Neutrophil (primary cell): ENCODE measurements at regions not wholly inside any gene's neighbourhood (a gene's known extent, or its start where the extent isn't known, plus 50 kb on each side); places are given as distances from the start of the nearest gene placed in this dataset.

Source experiments
- H3K27ac ChIP-seq: fragments of 200-600 bp; sonication (generic); 2 replicates; pipeline ENCODE4 v1.5.1; 2016; ENCODE audit warnings: mild to moderate bottlenecking, moderate library complexity
- H3K27me3 ChIP-seq: fragments of 200-600 bp; sonication (generic); 2 replicates; pipeline ENCODE4 v1.6.0; 2016; ENCODE audit warnings: mild to moderate bottlenecking
- H3K36me3 ChIP-seq: fragments of 200-600 bp; sonication (generic); 2 replicates; pipeline ENCODE4 v1.5.1; 2017
- H3K4me1 ChIP-seq, 2 experiments: fragments of 200-600 bp in 1 of 2; sonication (generic) in 1 of 2; 1 replicate in 1 of 2; 2 replicates in 1 of 2; pipeline versions ENCODE4 v1.5.1 to v1.6.1; 2013 to 2016; ENCODE audit warnings: low read depth in 1 of 2, low read length in 1 of 2, mild to moderate bottlenecking in 1 of 2, moderate library complexity in 1 of 2; ENCODE audit not compliant: control insufficient read depth in 1 of 2, insufficient read depth in 1 of 2
- H3K4me3 ChIP-seq, 2 experiments: fragments of 200-600 bp in 1 of 2; sonication (generic) in 1 of 2; 1 replicate in 1 of 2; 2 replicates in 1 of 2; pipeline ENCODE4 v1.5.1; 2013 to 2016; ENCODE audit warnings: low read depth in 1 of 2, low read length in 1 of 2, mild to moderate bottlenecking in 1 of 2, moderate library complexity in 1 of 2
- H3K9me3 ChIP-seq: fragments of 200-600 bp; sonication (generic); 2 replicates; pipeline ENCODE4 v1.5.1; 2016
- TF ChIP-seq, protein P1 (sequence below): fragments of 200-600 bp; sonication (generic); IDR thresholded peaks from 2 replicates; pipeline ENCODE4 v1.5.1; 2016; ENCODE audit warnings: antibody characterized with exemption

- no peaks in the 10 kb centered on the region for H3K27me3 ChIP-seq
- no peaks in the 10 kb centered on the region for H3K9me3 ChIP-seq
- no peaks in the 10 kb centered on the region for H3K4me1 ChIP-seq
- TF ChIP-seq, protein P1, sequence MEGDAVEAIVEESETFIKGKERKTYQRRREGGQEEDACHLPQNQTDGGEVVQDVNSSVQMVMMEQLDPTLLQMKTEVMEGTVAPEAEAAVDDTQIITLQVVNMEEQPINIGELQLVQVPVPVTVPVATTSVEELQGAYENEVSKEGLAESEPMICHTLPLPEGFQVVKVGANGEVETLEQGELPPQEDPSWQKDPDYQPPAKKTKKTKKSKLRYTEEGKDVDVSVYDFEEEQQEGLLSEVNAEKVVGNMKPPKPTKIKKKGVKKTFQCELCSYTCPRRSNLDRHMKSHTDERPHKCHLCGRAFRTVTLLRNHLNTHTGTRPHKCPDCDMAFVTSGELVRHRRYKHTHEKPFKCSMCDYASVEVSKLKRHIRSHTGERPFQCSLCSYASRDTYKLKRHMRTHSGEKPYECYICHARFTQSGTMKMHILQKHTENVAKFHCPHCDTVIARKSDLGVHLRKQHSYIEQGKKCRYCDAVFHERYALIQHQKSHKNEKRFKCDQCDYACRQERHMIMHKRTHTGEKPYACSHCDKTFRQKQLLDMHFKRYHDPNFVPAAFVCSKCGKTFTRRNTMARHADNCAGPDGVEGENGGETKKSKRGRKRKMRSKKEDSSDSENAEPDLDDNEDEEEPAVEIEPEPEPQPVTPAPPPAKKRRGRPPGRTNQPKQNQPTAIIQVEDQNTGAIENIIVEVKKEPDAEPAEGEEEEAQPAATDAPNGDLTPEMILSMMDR: no peak
- H3K27ac ChIP-seq: no peak overlapping the region
- no peaks in the 10 kb centered on the region for H3K36me3 ChIP-seq
- H3K4me3 ChIP-seq: no peak overlapping the region
These were observed 1212.6 kb downstream of the SLITRK5 start for GRCh38 chr13:88883741-88884140.

DNA sequence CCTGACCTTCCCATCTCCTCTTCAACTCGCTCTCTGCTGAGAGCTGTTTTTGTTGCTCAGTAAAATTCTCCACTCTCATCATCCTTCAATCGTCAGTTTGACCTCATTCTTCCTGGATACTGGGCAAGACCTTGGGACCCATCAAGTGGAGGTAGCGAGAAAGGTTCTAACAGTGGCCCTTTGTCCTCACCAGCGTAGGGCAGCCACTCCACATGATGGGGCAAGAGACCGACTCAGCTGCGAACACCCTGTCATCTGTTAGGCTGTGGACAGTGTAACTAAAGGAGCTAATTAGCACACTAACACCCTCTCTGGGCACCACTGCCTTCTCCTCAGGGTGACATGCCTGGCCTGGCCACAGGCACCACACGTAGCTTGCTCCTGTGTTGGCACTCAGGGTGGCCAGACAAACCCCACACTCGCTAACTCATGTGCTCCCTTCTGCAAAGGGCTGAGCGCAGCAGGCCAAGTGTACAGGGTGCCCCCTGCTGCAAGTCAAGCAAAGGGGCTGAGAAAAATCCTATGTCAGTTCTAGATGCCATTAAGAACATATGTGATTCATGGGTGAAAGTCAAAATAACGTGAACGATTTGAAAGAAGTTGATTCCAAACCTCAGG is 1216.0 kb downstream of the SLITRK5 start:
- Histone ChIP-seq H3K36me3 (no peaks in the 10 kb centered on the region), H3K9me3 (no peaks in the 10 kb centered on the region), H3K4me3 (no peak overlapping the region), H3K27me3 (no peaks in the 10 kb centered on the region), H3K27ac (no peak overlapping the region), H3K4me1 (no peaks in the 10 kb centered on the region)
- TF ChIP-seq, protein P1: no peak

DNA sequence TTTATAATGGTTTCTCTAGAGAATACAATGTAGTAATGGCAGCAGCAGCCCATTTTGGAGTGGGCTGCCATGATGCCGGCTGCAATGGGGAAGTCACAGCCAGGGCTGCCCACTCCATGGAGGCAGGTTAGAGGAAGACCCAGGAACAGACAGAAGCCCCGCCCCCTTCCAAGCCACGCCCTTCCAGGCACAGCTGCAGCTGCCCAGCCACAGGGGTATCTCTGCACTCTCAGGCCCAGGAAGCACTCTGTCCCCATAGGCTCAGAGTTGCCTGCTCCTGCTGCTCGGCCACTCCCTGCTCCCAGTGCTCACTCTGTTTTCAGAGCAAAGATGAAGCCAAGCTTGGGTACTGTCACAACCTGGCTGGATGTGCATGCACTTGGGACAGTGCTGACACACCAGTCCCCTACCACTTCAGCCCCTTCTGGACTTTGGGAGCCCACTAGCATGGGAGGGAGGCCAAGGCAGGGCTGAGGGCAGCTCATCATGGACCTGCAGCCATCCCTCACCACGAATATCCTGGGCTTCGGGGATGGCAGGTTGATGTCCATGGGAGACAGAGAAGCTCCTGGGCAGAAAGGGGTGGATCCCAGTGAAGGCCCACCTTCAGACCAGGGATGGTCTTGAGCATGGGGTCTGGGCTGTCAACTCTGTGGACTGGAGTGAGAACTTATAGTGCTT is 1224.2 kb downstream of the SLITRK5 start:
- H3K4me1 ChIP-seq: no peaks in the 10 kb centered on the region
- H3K27ac ChIP-seq: no peak overlapping the region
- H3K4me3 ChIP-seq: no peak overlapping the region
- no peaks in the 10 kb centered on the region for H3K9me3 ChIP-seq
- no peaks in the 10 kb centered on the region for H3K36me3 ChIP-seq
- TF ChIP-seq, protein P1: no peak
- H3K27me3 ChIP-seq: no peaks in the 10 kb centered on the region

DNA sequence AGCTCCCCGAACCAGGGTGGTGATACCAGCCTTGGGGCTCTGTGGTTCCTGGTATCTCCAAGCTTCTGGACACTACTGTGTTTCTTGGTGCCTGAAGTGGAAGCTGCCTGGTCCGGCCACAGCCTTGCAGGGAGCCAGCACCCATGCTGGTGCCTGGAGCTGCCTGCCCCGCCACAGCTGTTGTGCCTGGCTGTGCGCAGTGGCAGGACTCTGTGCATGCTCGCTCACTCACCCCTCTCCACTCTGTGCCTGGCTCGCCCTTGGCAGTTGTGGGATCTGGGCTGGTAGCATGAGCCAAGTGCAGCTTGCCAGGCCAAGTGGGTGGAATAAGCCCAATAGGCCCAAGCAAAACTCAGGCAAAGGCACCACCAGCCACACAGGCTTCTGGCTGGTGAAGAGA is 1225.3 kb downstream of the SLITRK5 start:
- Histone ChIP-seq H3K4me1 (no peaks in the 10 kb centered on the region), H3K36me3 (no peaks in the 10 kb centered on the region), H3K9me3 (no peaks in the 10 kb centered on the region), H3K4me3 (no peak overlapping the region), H3K27me3 (no peaks in the 10 kb centered on the region), H3K27ac (no peak overlapping the region)
- TF ChIP-seq, protein P1: no peak

DNA sequence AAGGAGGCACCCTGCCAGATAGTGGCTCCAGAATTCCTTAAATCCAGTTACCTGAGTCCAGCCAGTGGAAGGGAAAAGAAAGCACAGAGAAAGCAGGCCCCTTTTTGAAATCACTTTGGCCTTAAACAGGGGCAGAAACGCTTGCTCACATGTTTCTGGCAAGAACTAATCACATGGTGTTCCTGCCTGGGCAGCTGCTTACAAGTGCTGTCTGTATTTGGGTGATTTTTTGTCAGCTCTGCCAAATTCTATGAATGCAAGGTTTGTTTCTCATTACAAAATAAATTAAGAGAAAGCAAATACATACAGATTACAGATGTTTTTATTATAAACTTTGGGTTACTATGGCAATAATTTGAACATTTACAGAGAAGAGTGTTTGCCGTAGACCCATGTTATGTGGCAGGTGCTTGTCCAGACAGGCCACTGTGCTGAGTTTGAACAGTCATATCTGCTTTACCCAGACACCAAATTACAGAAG is 1237.8 kb downstream of the SLITRK5 start:
- no peaks in the 10 kb centered on the region for H3K27me3 ChIP-seq
- H3K36me3 ChIP-seq: no peaks in the 10 kb centered on the region
- no peak overlapping the region for H3K4me3 ChIP-seq
- no peak overlapping the region for H3K27ac ChIP-seq
- TF ChIP-seq, protein P1: no peak
- no peaks in the 10 kb centered on the region for H3K9me3 ChIP-seq
- H3K4me1 ChIP-seq: no peaks in the 10 kb centered on the region
